SK-N-SH (cell line): ENCODE measurements at regions not wholly inside any gene's neighbourhood (a gene's known extent, or its start where the extent isn't known, plus 50 kb on each side); places are given as distances from the start of the nearest gene placed in this dataset.

Experiments
- CTCF ChIA-PET: fragments of 300-600, 350-600 bp; formaldehyde crosslinking; extraction: SDS; loops from one replicate; lab custom pipeline; 2021; lab: Yijun Ruan, JAX
- POLR2A ChIA-PET: fragments of 350-600 bp; sonication (Branson Sonifier 250); formaldehyde crosslinking; extraction: SDS; loops from one replicate; lab custom pipeline; 2020; ENCODE audit warnings: antibody characterized with exemption, inconsistent platforms; lab: Yijun Ruan, JAX
- DNase-seq: peaks from one replicate; pipeline ENCODE4 v3.0.0; 2012
- H2AFZ ChIP-seq: fragments of 200-600 bp; sonication (generic); 2 replicates; pipeline ENCODE4 v1.8.1; 2016; ENCODE audit warnings: antibody characterized with exemption, mild to moderate bottlenecking, low read depth
- H3F3A ChIP-seq: fragments of 200-600 bp; sonication (generic); replicated peaks from 2 replicates; pipeline ENCODE3; 2016; ENCODE audit warnings: antibody characterized with exemption, mild to moderate bottlenecking; ENCODE audit not compliant: insufficient read depth
- H3K27ac ChIP-seq, 2 experiments: fragments of 200-500 bp in 1 of 2; fragments of 200-600 bp in 1 of 2; sonication (Bioruptor generic) in 1 of 2; sonication (generic), shearing (Covaris generic) in 1 of 2; 2 replicates each; pipeline versions ENCODE4 v1.5.1 to v1.6.1; 2014 to 2016; ENCODE audit warnings: low read depth in 2 of 2, inconsistent platforms in 1 of 2, low read length in 1 of 2, mild to moderate bottlenecking in 1 of 2, mixed read lengths in 1 of 2
- H3K27me3 ChIP-seq: fragments of 200-600 bp; sonication (generic), shearing (Covaris generic); 2 replicates; pipeline ENCODE4 v1.6.1; 2016; ENCODE audit warnings: mixed run types; ENCODE audit not compliant: insufficient read depth
- H3K36me3 ChIP-seq, 2 experiments: fragments of 200-500 bp in 1 of 2; fragments of 200-600 bp in 1 of 2; sonication (Bioruptor generic) in 1 of 2; sonication (generic) in 1 of 2; replicated peaks in 1 of 2; 2 replicates each; pipeline versions ENCODE3 to v1.5.1; 2014 to 2016; ENCODE audit warnings: low read length in 1 of 2, mild to moderate bottlenecking in 1 of 2; ENCODE audit not compliant: insufficient read depth in 2 of 2, control insufficient read depth in 1 of 2
- H3K4me1 ChIP-seq, 2 experiments: fragments of 200-500 bp in 1 of 2; fragments of 200-600 bp in 1 of 2; sonication (Bioruptor generic) in 1 of 2; sonication (generic), shearing (Covaris generic) in 1 of 2; 2 replicates each; pipeline versions ENCODE4 v1.5.1 to v1.6.1; 2014 to 2016; ENCODE audit warnings: low read depth in 1 of 2, low read length in 1 of 2, mixed run types in 1 of 2; ENCODE audit not compliant: insufficient read depth in 2 of 2, control insufficient read depth in 1 of 2
- H3K4me2 ChIP-seq: fragments of 200-600 bp; sonication (generic), shearing (Covaris generic); 2 replicates; pipeline ENCODE4 v1.6.1; 2017; ENCODE audit warnings: mixed run types
- H3K4me3 ChIP-seq, 2 experiments: fragments of 200-500 bp in 1 of 2; fragments of 200-600 bp in 1 of 2; sonication (Bioruptor generic) in 1 of 2; sonication (generic), shearing (Covaris generic) in 1 of 2; 2 replicates each; pipeline versions ENCODE4 v1.5.1 to v1.8.1; 2014 to 2016; ENCODE audit warnings: low read depth in 2 of 2, inconsistent platforms in 1 of 2, low read length in 1 of 2, mild to moderate bottlenecking in 1 of 2, mixed read lengths in 1 of 2, moderate library complexity in 1 of 2
- H3K79me2 ChIP-seq: fragments of 200-600 bp; sonication (generic); 2 replicates; pipeline ENCODE4 v1.8.1; 2017; ENCODE audit warnings: mild to moderate bottlenecking; ENCODE audit not compliant: insufficient read depth
- H3K9ac ChIP-seq: fragments of 200-600 bp; sonication (generic); 2 replicates; pipeline ENCODE4 v1.6.1; 2017; ENCODE audit warnings: mixed run types
- H3K9me2 ChIP-seq: fragments of 200-600 bp; sonication (generic); 2 replicates; pipeline ENCODE4 v1.6.1; 2017; ENCODE audit warnings: mixed run types
- H3K9me3 ChIP-seq: fragments of 200-600 bp; sonication (generic); 2 replicates; pipeline ENCODE4 v1.6.1; 2017; ENCODE audit warnings: mixed run types, mild to moderate bottlenecking, moderate library complexity
- H4K20me1 ChIP-seq: fragments of 200-600 bp; sonication (generic); 2 replicates; pipeline ENCODE4 v1.6.1; 2017; ENCODE audit warnings: mild to moderate bottlenecking, mixed run types; ENCODE audit not compliant: insufficient read depth
- EZH2phosphoT487 ChIP-seq: fragments of 200-600 bp; sonication (generic); IDR thresholded peaks from 2 replicates; pipeline ENCODE4 v1.6.1; 2017; ENCODE audit warnings: low read depth, mixed run types, mild to moderate bottlenecking, antibody characterized with exemption, moderate library complexity, borderline replicate concordance
- FOXJ3 ChIP-seq: sonication (generic); formaldehyde crosslinking; IDR thresholded peaks from 2 replicates; pipeline ENCODE4 v1.5.1; 2020; ENCODE audit warnings: mild to moderate bottlenecking, missing genetic modification reagents
- GATA2 ChIP-seq: sonication (generic); formaldehyde crosslinking; IDR thresholded peaks from 2 replicates; pipeline ENCODE4 v1.5.0; 2020; ENCODE audit warnings: mild to moderate bottlenecking, missing genetic modification reagents
- JUND ChIP-seq: IDR thresholded peaks from 2 replicates; pipeline ENCODE4 v1.4.0; 2012
- MAX ChIP-seq: IDR thresholded peaks from 2 replicates; pipeline ENCODE4 v1.4.0; 2012; ENCODE audit warnings: low read depth
- MXI1 ChIP-seq: IDR thresholded peaks from 2 replicates; pipeline ENCODE4 v1.6.1; 2012; ENCODE audit warnings: mild to moderate bottlenecking, low read depth, low read length, improper control_type of control experiment
- NFIC ChIP-seq: IDR thresholded peaks from 2 replicates; pipeline ENCODE4 v1.4.0; 2012; ENCODE audit warnings: borderline replicate concordance
- PBX3 ChIP-seq: IDR thresholded peaks from 2 replicates; pipeline ENCODE4; 2012
- POLR2AphosphoS5 ChIP-seq: IDR thresholded peaks from 2 replicates; pipeline ENCODE4 v1.6.1; 2012; ENCODE audit warnings: low read depth, low read length
- REST ChIP-seq: IDR thresholded peaks from 2 replicates; pipeline ENCODE4 v1.6.1; 2012; ENCODE audit warnings: mild to moderate bottlenecking, low read depth, low read length, moderate library complexity
- RFX5 ChIP-seq: IDR thresholded peaks from 2 replicates; pipeline ENCODE4 v1.6.1; 2012; ENCODE audit warnings: mild to moderate bottlenecking, improper control_type of control experiment, low read length
- RXRA ChIP-seq: IDR thresholded peaks from 2 replicates; pipeline ENCODE4 v1.4.0; 2012; ENCODE audit warnings: low read depth, mild to moderate bottlenecking, borderline replicate concordance
- TAF1 ChIP-seq: IDR thresholded peaks from 2 replicates; pipeline ENCODE4 v1.6.1; 2012; ENCODE audit warnings: low read depth, mild to moderate bottlenecking, low read length, moderate library complexity, borderline replicate concordance
- TEAD4 ChIP-seq: IDR thresholded peaks from 2 replicates; pipeline ENCODE4 v1.4.0; 2012; ENCODE audit warnings: mild to moderate bottlenecking, borderline replicate concordance; ENCODE audit not compliant: insufficient read depth
- USF2 ChIP-seq: fragments of 150-350 bp; IDR thresholded peaks from 2 replicates; pipeline ENCODE4 v1.6.1; 2017; ENCODE audit warnings: antibody characterized with exemption, low read length, low read depth, borderline replicate concordance
- YY1 ChIP-seq: IDR thresholded peaks from 2 replicates; pipeline ENCODE4 v1.4.0; 2012; ENCODE audit warnings: low read depth, mild to moderate bottlenecking
- WGBS: methylation state at CpG from one replicate; pipeline ENCODE4 v1.1.6; 2017; ENCODE audit warnings: low lambda C conversion rate; 5-methylcytosine and 5-hydroxymethylcytosine counted together

- no peaks in the 10 kb centered on the region for H3K27me3 ChIP-seq
- no peaks in the 10 kb centered on the region for H3F3A ChIP-seq
- H4K20me1 ChIP-seq: no peaks in the 10 kb centered on the region
- ChIA-PET CTCF (no interaction called here), POLR2A (no interaction called here)
- no peak overlapping the region for H2AFZ ChIP-seq
- no peak for DNase-seq
- H3K9ac ChIP-seq: no peak overlapping the region
- H3K9me3 ChIP-seq: no peaks in the 10 kb centered on the region
- H3K4me1 ChIP-seq: no peaks in the 10 kb centered on the region; a peak in 1 of 4 replicates
- no peaks in the 10 kb centered on the region for H3K36me3 ChIP-seq
- no peak for TF ChIP-seq YY1
- no peak for TF ChIP-seq NFIC
- no peak for TF ChIP-seq JUND
- no peak for TF ChIP-seq PBX3
- no peak for TF ChIP-seq POLR2AphosphoS5
- no peak for TF ChIP-seq MAX
- no peak for TF ChIP-seq TAF1
- no peak for TF ChIP-seq GATA2 (CRISPR knock-in tag)
- TF ChIP-seq TEAD4: no peak
- no peak for TF ChIP-seq REST
- TF ChIP-seq EZH2phosphoT487: no peak
- H3K4me3 ChIP-seq: no peak overlapping the region
- no peaks in the 10 kb centered on the region for H3K9me2 ChIP-seq
- no peak overlapping the region for H3K4me2 ChIP-seq
- no peaks in the 10 kb centered on the region for H3K79me2 ChIP-seq
- 73% methylated on average over 2 of the region's 2 CpGs for WGBS
- H3K27ac ChIP-seq: no peak overlapping the region
These were observed 210.6 kb upstream of the AGAP1 start for GRCh38 chr2:235283246-235283645.

GRCh38 chr2:235286622-235287374 is 207.0 kb upstream of the AGAP1 start:
- Histone ChIP-seq H3K27me3 (no peaks in the 10 kb centered on the region), H3K9ac (no peak overlapping the region), H3K27ac (no peak overlapping the region), H2AFZ (no peak overlapping the region), H3K36me3 (no peaks in the 10 kb centered on the region), H4K20me1 (no peaks in the 10 kb centered on the region), H3K4me1 (no peaks in the 10 kb centered on the region; a peak in 1 of 4 replicates), H3K4me2 (no peak overlapping the region), H3K9me3 (no peaks in the 10 kb centered on the region), H3K4me3 (no peak overlapping the region), H3F3A (no peaks in the 10 kb centered on the region), H3K79me2 (no peaks in the 10 kb centered on the region), H3K9me2 (no peaks in the 10 kb centered on the region)
- POLR2A ChIA-PET: no interaction called here
- WGBS: 51% methylated on average over 3 of the region's 3 CpGs
- no peak for DNase-seq
- TF ChIP-seq TEAD4: no peak
- TF ChIP-seq MAX: no peak
- TF ChIP-seq JUND: no peak
- no peak for TF ChIP-seq FOXJ3 (CRISPR knock-in tag)
- no peak for TF ChIP-seq RXRA
- TF ChIP-seq USF2: no peak
- TF ChIP-seq NFIC: no peak
- no peak for TF ChIP-seq RFX5
- TF ChIP-seq MXI1: no peak
- CTCF ChIA-PET: no interaction called here
